ENCODE measurements at regions not wholly inside any gene's neighbourhood (a gene's known extent, or its start where the extent isn't known, plus 50 kb on each side); places are given as distances from the start of the nearest gene placed in this dataset.

DNA sequence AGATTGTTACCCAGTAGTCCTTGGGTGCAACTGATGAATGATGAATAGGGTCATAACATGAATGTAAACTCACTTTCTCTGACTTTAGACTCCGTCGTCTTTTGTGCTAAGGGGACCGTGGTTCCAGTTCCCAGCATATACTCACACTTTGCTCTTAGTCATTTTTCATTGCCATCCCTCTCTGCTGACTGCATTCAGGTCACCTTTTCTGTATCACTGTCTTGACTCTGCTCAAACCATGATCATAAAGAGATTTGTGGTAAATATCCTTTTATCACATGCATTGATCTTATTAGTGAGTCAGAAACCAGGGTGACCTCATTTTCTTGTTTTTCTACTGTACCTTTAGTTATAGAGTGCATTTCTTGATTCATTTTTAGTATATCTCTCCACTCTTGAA, 141.1 kb upstream of the AGR3 start:
- TF ChIP-seq EP300 (IDR thresholded peaks at IDR 0.05) (no peak), POLR2A (IDR thresholded peaks at IDR 0.05) (no peak)
